DND-41 (cell line): ENCODE measurements at regions not wholly inside any gene's neighbourhood (a gene's known extent, or its start where the extent isn't known, plus 50 kb on each side); places are given as distances from the start of the nearest gene placed in this dataset.

ENCODE experiments used
- ATAC-seq: fragments of 200-7000 bp; cut with Tn5 transposase; 3 replicates; pipeline ENCODE4 v1.9.1; 2021; ENCODE audit warnings: low read depth; ENCODE audit not compliant: insufficient read depth
- DNase-seq: peaks from one replicate; pipeline ENCODE4 v3.0.0-alpha.2; 2020
- H2AFZ ChIP-seq: 2 replicates; pipeline ENCODE4 v1.6.0; 2012; ENCODE audit warnings: low read depth, low read length
- H3K27ac ChIP-seq: 2 replicates; pipeline ENCODE4 v1.5.1; 2012; ENCODE audit warnings: low read length, inconsistent platforms
- H3K27me3 ChIP-seq: fragments of 200-600 bp; sonication (generic); 2 replicates; pipeline ENCODE4 v1.6.0; 2012; ENCODE audit warnings: low read length, mild to moderate bottlenecking, inconsistent platforms; ENCODE audit not compliant: insufficient read depth, poor library complexity
- H3K36me3 ChIP-seq: 2 replicates; pipeline ENCODE4 v1.5.1; 2012; ENCODE audit warnings: low read length, inconsistent platforms; ENCODE audit not compliant: insufficient read depth
- H3K4me1 ChIP-seq: 2 replicates; pipeline ENCODE4 v1.5.1; 2012; ENCODE audit warnings: mild to moderate bottlenecking, low read length; ENCODE audit not compliant: insufficient read depth
- H3K4me2 ChIP-seq: 2 replicates; pipeline ENCODE4 v1.6.0; 2012; ENCODE audit warnings: mild to moderate bottlenecking, moderate library complexity, low read length, inconsistent platforms; ENCODE audit not compliant: insufficient read depth
- H3K4me3 ChIP-seq, 2 experiments: fragments of 200-600 bp in 1 of 2; shearing (Covaris generic) in 1 of 2; 2 replicates each; pipeline ENCODE4 v1.5.1; 2012 to 2016; ENCODE audit warnings: inconsistent platforms in 2 of 2, low read length in 2 of 2, mild to moderate bottlenecking in 2 of 2, low read depth in 1 of 2, moderate library complexity in 1 of 2
- H3K79me2 ChIP-seq: 2 replicates; pipeline ENCODE4 v1.6.0; 2012; ENCODE audit warnings: low read length, inconsistent platforms; ENCODE audit not compliant: insufficient read depth
- H3K9ac ChIP-seq: 2 replicates; pipeline ENCODE4 v1.6.0; 2012; ENCODE audit warnings: low read depth, mild to moderate bottlenecking, inconsistent platforms, low read length, moderate library complexity
- H3K9me3 ChIP-seq: 2 replicates; pipeline ENCODE4 v1.5.1; 2012; ENCODE audit warnings: low read length, moderate library complexity, mild to moderate bottlenecking, inconsistent platforms; ENCODE audit not compliant: insufficient read depth, severe bottlenecking
- H4K20me1 ChIP-seq: 2 replicates; pipeline ENCODE4 v1.6.0; 2012; ENCODE audit warnings: low read length; ENCODE audit not compliant: insufficient read depth
- EZH2 ChIP-seq: IDR thresholded peaks from 3 replicates; pipeline ENCODE4 v1.6.1; 2012; ENCODE audit warnings: borderline replicate concordance, low read depth, mild to moderate bottlenecking, moderate library complexity, low read length, inconsistent platforms; ENCODE audit not compliant: severe bottlenecking
- TF ChIP-seq, protein P1 (sequence below): IDR thresholded peaks from 2 replicates; pipeline ENCODE4 v1.5.1; 2012; ENCODE audit warnings: borderline replicate concordance, low read length, moderate library complexity, mild to moderate bottlenecking; ENCODE audit not compliant: poor library complexity, severe bottlenecking; ENCODE audit errors: extremely low read depth

DNA sequence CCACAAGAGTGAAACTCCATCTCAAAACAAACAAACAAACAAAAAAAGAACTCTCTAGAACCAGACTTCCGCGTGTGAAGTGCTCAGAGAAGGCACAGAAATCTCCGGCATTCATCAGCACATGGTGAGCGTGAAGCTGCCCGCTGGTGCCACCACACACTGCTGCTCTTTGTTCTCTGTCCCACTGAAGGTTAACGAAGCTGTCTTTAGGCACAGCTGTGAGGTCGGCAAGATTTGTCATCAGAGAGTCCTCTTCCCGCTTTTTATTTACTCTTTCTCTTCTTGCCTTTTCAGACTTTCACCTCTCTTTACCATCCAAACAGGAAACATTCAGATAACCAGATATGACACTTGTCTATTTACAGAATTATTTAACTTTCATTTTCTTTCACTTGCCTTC, 115.2 kb upstream of the ARGLU1 start:
- TF ChIP-seq, protein P1, sequence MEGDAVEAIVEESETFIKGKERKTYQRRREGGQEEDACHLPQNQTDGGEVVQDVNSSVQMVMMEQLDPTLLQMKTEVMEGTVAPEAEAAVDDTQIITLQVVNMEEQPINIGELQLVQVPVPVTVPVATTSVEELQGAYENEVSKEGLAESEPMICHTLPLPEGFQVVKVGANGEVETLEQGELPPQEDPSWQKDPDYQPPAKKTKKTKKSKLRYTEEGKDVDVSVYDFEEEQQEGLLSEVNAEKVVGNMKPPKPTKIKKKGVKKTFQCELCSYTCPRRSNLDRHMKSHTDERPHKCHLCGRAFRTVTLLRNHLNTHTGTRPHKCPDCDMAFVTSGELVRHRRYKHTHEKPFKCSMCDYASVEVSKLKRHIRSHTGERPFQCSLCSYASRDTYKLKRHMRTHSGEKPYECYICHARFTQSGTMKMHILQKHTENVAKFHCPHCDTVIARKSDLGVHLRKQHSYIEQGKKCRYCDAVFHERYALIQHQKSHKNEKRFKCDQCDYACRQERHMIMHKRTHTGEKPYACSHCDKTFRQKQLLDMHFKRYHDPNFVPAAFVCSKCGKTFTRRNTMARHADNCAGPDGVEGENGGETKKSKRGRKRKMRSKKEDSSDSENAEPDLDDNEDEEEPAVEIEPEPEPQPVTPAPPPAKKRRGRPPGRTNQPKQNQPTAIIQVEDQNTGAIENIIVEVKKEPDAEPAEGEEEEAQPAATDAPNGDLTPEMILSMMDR, result no peak
- no peak for TF ChIP-seq EZH2
- no peaks in the 10 kb centered on the region for H3K9me3 ChIP-seq
- no peaks in the 10 kb centered on the region for H3K27me3 ChIP-seq
- H4K20me1 ChIP-seq, result no peaks in the 10 kb centered on the region
- ATAC-seq (no peak), DNase-seq (no peak)
- H3K9ac ChIP-seq, result no peak overlapping the region
- H3K4me2 ChIP-seq, result no peak overlapping the region
- no peak overlapping the region for H2AFZ ChIP-seq
- H3K79me2 ChIP-seq, result no peaks in the 10 kb centered on the region
- H3K4me1 ChIP-seq, result no peaks in the 10 kb centered on the region
- no peak overlapping the region for H3K4me3 ChIP-seq
- no peak overlapping the region for H3K27ac ChIP-seq
- no peaks in the 10 kb centered on the region for H3K36me3 ChIP-seq

DNA sequence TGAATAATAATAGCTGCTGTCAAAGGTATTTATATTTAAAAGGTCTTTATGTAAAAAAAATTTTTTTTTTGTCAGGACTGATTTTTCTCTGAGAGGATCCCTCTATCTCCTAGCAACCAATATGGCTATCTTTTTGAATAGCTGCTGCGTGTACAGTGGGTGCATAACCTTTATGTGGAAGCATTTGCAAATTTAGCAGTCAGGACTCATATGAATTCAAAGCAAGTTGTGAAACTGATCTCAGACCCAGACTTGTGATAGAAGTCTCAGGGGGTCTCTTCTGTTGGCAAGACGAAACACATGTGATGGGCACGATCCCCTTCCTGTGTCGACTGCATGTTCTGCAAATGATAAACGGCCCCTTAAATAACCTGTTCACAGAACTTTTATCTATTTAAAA, 114.1 kb upstream of the ARGLU1 start:
- no peak for TF ChIP-seq EZH2
- TF ChIP-seq, protein P1, result no peak
- no peaks in the 10 kb centered on the region for H3K9me3 ChIP-seq
- H3K27ac ChIP-seq, result no peak overlapping the region
- H4K20me1 ChIP-seq, result no peaks in the 10 kb centered on the region
- H3K36me3 ChIP-seq, result no peaks in the 10 kb centered on the region
- ATAC-seq (no peak), DNase-seq (no peak)
- no peaks in the 10 kb centered on the region for H3K27me3 ChIP-seq
- H3K9ac ChIP-seq, result no peak overlapping the region
- no peak overlapping the region for H3K4me3 ChIP-seq
- H3K4me2 ChIP-seq, result no peak overlapping the region
- H3K79me2 ChIP-seq, result no peaks in the 10 kb centered on the region
- H3K4me1 ChIP-seq, result no peaks in the 10 kb centered on the region
- no peak overlapping the region for H2AFZ ChIP-seq

DNA sequence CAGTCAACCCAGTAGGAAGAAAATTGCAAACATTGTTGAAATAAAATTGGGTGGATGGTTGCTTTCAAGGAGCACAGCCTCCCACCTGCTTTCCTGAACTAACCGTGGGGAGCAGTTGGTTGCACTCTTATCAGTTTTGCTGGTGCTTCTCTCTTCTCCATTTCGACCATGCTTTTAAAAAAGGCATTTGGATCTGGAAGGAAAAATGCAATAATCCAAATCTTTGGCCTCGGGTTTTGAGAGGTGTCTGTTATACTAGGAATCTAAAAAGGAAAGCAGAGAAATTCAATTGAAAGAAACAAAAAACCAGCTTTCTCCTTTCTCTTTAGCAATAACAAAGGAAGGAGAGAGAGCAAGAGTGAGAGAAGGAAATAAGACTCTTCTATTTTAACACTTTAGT, 113.6 kb upstream of the ARGLU1 start:
- Histone ChIP-seq H3K27ac (no peak overlapping the region), H3K9ac (no peak overlapping the region), H3K79me2 (no peaks in the 10 kb centered on the region), H2AFZ (no peak overlapping the region), H3K36me3 (no peaks in the 10 kb centered on the region), H3K4me3 (no peak overlapping the region), H4K20me1 (no peaks in the 10 kb centered on the region), H3K4me2 (no peak overlapping the region), H3K4me1 (no peaks in the 10 kb centered on the region), H3K9me3 (no peaks in the 10 kb centered on the region), H3K27me3 (no peaks in the 10 kb centered on the region)
- DNase-seq (no peak), ATAC-seq (no peak)
- TF ChIP-seq EZH2, result no peak
- TF ChIP-seq, protein P1, result no peak

DNA sequence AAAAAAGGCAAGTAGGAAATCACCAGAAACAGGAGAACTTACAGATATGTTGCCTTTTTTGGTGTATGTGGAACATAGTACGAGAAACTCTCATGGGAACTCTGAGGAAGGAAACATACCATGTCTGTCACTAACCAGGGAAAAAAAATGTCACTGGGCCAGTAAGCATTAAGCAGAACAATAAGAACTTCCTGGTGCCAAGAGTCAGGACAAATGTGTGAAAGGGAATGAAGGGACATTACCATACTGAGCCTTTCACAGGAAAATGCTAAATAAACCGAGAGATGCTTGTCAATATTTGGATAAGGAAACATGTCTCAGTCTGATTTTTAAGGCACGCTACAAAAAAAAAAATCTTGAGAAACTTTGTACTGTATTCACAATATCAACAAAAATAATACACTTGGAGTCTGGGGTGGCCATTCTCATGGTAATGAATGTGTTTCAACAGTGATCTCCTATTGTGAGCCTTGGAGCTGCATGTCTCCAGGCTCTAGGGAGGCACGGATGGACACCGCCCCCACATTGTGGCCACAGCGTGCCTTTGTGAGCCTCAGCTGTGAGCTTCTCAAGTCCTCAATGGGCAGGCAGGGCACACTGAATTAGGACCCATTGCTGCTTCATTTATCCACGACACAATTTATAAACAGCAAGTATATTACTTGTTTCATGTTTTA, 113.0 kb upstream of the ARGLU1 start:
- H3K27me3 ChIP-seq, result no peaks in the 10 kb centered on the region
- no peaks in the 10 kb centered on the region for H3K36me3 ChIP-seq
- no peaks in the 10 kb centered on the region for H3K4me1 ChIP-seq
- no peaks in the 10 kb centered on the region for H3K9me3 ChIP-seq
- H3K9ac ChIP-seq, result no peak overlapping the region
- H3K4me2 ChIP-seq, result no peak overlapping the region
- H4K20me1 ChIP-seq, result no peaks in the 10 kb centered on the region
- DNase-seq, result no peak
- H2AFZ ChIP-seq, result no peak overlapping the region
- no peaks in the 10 kb centered on the region for H3K79me2 ChIP-seq
- H3K4me3 ChIP-seq, result no peak overlapping the region
- TF ChIP-seq, protein P1, result no peak
- TF ChIP-seq EZH2, result no peak
- H3K27ac ChIP-seq, result no peak overlapping the region
- ATAC-seq, result no peak
